ENCODE measurements at regions not wholly inside any gene's neighbourhood (a gene's known extent, or its start where the extent isn't known, plus 50 kb on each side); places are given as distances from the start of the nearest gene placed in this dataset.

GRCh38 chr17:31715446-31715845 is 143.6 kb downstream of the COPRS start:
- TF ChIP-seq CTCF (IDR thresholded peaks at IDR 0.05) (no peak), ZNF512 (CRISPR knock-in tag; IDR thresholded peaks at IDR 0.05; ENCODE audit: borderline replicate concordance) (no peak), JUN (CRISPR knock-in tag; IDR thresholded peaks at IDR 0.05) (no peak), ZBTB43 (CRISPR knock-in tag; IDR thresholded peaks at IDR 0.05) (no peak), ZNF317 (CRISPR knock-in tag; IDR thresholded peaks at IDR 0.05; ENCODE audit: borderline replicate concordance, low read depth) (no peak), GABPB1 (CRISPR knock-in tag; IDR thresholded peaks at IDR 0.05) (no peak), FOXP4 (CRISPR knock-in tag; IDR thresholded peaks at IDR 0.05) (no peak), NFE2L1 (CRISPR knock-in tag; IDR thresholded peaks at IDR 0.05) (no peak), SMAD4 (CRISPR knock-in tag; IDR thresholded peaks at IDR 0.05) (no peak), ATF2 (CRISPR knock-in tag; IDR thresholded peaks at IDR 0.05; ENCODE audit: borderline replicate concordance, low read depth) (no peak), ZNF671 (CRISPR knock-in tag; IDR thresholded peaks at IDR 0.05) (no peak), ZSCAN18 (CRISPR knock-in tag; IDR thresholded peaks at IDR 0.05) (no peak)

All from WTC11 (cell line).